NCI-H774 (cell line): ENCODE measurements at regions not wholly inside any gene's neighbourhood (a gene's known extent, or its start where the extent isn't known, plus 50 kb on each side); places are given as distances from the start of the nearest gene placed in this dataset.

Experiments used
- DNase-seq: peaks from one replicate; lab custom pipeline; 2025; lab: John Stamatoyannopoulos, UW

- DNase-seq, result no peak
These were observed 159.2 kb downstream of the SLC35B3 start for GRCh38 chr6:8276148-8276547.

GRCh38 chr6:8275667-8276066 lies 159.7 kb downstream of the SLC35B3 start:
- DNase-seq, result no peak

GRCh38 chr6:8274226-8274625 lies 161.1 kb downstream of the SLC35B3 start:
- DNase-seq, result no peak

GRCh38 chr6:8269872-8270454 lies 165.4 kb downstream of the SLC35B3 start:
- no peak for DNase-seq

GRCh38 chr6:8269094-8269493 lies 166.3 kb downstream of the SLC35B3 start:
- no peak for DNase-seq

GRCh38 chr6:8268606-8269005 lies 166.3 kb upstream of the EEF1E1 start:
- DNase-seq, result no peak

- no peak for DNase-seq
These were observed 165.8 kb upstream of the EEF1E1 start for GRCh38 chr6:8268156-8268555.

- no peak for DNase-seq
These were observed 158.3 kb upstream of the EEF1E1 start for GRCh38 chr6:8260610-8261009.

- no peak for DNase-seq
These were observed 144.1 kb upstream of the EEF1E1 start for GRCh38 chr6:8246403-8246802.

- peak; percentile 11 for DNase-seq
These were observed 143.4 kb upstream of the EEF1E1 start for GRCh38 chr6:8245726-8246125.

- DNase-seq, result no peak
These were observed 141.1 kb upstream of the EEF1E1 start for GRCh38 chr6:8243475-8243874.

GRCh38 chr6:8242885-8243284 lies 140.5 kb upstream of the EEF1E1 start:
- no peak for DNase-seq

- no peak for DNase-seq
These were observed 138.0 kb upstream of the EEF1E1 start for GRCh38 chr6:8240301-8240700.

GRCh38 chr6:8238773-8239683 lies 136.7 kb upstream of the EEF1E1 start:
- no peak for DNase-seq

- DNase-seq, result no peak
These were observed 135.3 kb upstream of the EEF1E1 start for GRCh38 chr6:8237668-8238067.

GRCh38 chr6:8236956-8237355 lies 134.6 kb upstream of the EEF1E1 start:
- DNase-seq, result no peak

- no peak for DNase-seq
These were observed 132.0 kb upstream of the EEF1E1 start for GRCh38 chr6:8234321-8234720.

GRCh38 chr6:8231956-8232355 lies 129.6 kb upstream of the EEF1E1 start:
- DNase-seq, result no peak

- DNase-seq, result no peak
These were observed 127.8 kb upstream of the EEF1E1 start for GRCh38 chr6:8229915-8230756.

GRCh38 chr6:8225113-8225512 lies 122.8 kb upstream of the EEF1E1 start:
- DNase-seq, result no peak

GRCh38 chr6:8223678-8224077 lies 121.3 kb upstream of the EEF1E1 start:
- no peak for DNase-seq

GRCh38 chr6:8219352-8219943 lies 117.1 kb upstream of the EEF1E1 start:
- DNase-seq, result peak; percentile 28
